Stimulated activated CD4-positive, alpha-beta T cell treated with anti-CD3 and anti-CD28 coated beads, Interleukin-12 subunit alpha, Interleukin-12 subunit beta, amount 100 ng/mL, for 24 hours (primary cell): ENCODE measurements at regions not wholly inside any gene's neighbourhood (a gene's known extent, or its start where the extent isn't known, plus 50 kb on each side); places are given as distances from the start of the nearest gene placed in this dataset.

Source experiments
- DNase-seq, 2 experiments: peaks; one replicate each; pipeline ENCODE4 v3.0.0-alpha.2; 2020; ENCODE audit warnings: low read depth in 2 of 2

- no peak for DNase-seq
Measured at GRCh38 chr1:60984062-60984799, 98.1 kb upstream of the NFIA start.

DNA sequence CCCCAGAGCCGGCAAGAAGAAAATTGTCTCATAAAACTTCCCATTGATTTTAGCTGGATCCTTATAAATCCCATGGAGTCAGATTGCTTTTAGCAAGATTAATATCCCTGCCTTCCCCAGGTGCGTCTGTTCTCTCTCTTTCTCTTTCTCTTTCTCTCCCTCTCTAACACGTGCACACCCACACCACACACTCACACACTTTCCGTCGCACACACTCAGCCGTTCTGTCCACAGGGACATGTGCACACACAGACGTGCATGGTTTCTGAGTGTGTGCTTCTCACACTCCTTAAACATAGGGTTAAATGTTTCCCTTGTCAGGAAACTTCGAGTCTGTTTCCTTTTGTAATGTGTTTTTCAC, 98.7 kb upstream of the NFIA start:
- no peak for DNase-seq

DNA sequence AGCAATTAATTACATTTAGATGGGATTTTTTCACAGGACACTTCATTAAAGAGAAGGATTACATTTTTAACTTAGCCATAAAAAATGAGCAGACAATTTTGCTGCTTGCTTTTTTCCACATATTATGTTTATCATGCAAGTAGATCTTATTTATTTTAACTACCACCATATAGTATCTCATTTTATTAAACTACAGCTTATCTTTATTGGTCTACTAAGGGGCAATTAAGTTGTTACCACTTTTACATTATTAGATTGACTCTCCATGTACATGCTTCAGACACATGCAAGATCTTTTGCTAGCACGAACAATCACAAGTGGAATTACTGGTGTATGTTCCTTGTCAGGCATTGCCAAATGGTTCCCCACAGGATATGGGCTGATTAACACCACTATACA, 99.8 kb upstream of the NFIA start:
- DNase-seq, result no peak

DNA sequence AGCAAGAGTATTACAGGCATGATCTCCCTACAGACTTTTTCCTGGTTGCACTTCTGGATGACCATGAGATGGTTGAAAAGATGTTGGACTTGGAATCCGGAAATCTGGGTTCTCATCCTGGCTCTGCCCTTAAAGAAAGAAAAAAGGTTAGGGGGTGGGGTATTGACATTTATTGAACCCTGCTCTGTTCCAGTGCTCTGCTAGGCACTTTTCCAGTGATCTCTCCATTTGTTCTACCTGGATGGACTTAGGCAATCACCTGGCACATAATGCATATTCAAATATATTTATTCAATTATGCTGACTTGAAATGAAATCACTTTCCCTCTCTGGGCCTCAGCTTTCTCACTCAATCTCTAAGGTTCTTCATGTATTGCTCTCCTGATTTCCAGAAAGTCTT, 101.0 kb upstream of the NFIA start:
- no peak for DNase-seq

DNA sequence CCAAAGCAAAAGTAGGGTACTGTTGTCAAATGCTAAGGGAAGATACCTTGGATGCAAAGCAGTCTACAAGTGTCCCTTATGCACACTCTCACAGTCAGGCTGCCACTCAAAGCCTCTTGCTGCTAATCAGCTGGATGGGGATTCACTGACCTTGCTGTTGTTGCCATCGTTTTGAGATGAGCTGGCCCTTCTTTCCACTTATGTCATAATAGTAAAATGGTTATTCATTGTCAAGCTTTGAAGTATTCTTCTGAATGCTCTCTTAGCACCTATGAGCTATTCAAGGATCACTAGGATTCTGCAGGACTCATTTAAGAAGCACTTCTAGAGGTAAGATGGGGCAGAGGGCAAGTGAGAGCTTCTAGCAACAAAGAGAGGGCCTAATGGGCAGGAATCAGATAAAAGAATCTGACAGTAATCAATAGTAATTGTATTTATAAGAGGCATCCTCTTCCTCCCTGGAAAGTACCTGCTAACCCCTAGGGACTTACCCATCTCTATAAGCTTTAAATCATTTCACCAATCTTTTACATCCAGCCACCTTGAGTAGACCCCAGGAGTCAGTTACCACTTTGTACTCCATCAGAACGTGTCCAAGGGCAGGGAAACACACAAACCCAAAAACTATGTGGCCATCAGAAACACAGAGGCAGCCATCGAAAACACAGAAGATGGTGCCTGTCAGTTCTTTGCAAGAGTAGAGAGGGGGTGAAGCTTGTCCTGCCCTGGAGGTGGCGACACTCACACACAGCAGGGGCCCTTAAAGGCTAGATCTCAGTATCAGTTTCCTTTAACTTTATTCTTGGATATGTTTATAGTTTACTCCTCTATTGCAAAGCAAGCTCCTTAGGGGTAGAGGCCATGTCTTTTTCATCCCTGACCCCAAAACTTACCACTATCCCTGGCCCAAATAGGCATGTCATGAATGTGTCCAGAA, 103.7 kb upstream of the NFIA start:
- peak in 1 of 2 experiments; percentile 1 for DNase-seq

GRCh38 chr1:60977661-60978060, 104.7 kb upstream of the NFIA start:
- DNase-seq, result no peak

DNA sequence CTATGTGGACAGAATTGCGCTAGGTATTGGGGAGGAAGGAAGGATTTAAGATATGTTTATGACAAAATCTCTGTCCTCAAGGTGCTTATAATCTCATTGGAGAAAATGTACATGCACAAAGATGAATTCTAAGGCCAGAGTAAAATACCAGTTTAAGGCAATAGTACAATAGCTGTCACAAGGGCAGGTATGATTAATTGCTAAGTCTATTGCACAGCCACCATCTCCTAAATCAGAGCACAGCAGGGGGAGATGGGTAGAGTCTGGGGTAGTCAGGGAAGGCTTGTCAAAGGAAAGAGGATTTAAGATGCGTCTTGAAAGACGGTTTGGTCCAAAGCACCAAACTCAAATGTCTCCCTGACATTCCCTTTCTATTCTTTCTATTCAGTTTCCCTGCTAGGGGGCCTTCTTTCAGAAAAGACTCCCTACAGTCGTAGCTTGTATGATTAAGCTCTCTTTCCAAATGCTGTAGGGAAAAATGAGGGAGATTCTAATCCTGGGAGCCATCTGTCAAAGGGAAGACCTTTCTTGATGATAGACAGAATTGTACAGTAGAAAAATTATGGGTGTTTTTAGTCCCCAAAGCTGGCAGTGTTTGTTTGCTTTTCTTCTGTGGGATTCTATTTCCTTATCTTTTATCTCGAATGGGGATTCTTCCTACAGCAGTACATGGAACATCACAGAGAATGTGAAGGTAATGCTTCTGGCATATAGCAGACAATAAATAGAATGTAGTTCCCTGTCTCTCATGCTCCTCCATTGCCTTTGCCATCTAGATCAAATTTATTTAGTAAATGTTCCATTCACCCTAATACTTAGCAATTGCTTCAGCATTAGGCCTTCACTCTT, 107.6 kb upstream of the NFIA start:
- no peak for DNase-seq

- DNase-seq, result no peak
Measured at GRCh38 chr1:60973668-60974067, 108.7 kb upstream of the NFIA start.

DNA sequence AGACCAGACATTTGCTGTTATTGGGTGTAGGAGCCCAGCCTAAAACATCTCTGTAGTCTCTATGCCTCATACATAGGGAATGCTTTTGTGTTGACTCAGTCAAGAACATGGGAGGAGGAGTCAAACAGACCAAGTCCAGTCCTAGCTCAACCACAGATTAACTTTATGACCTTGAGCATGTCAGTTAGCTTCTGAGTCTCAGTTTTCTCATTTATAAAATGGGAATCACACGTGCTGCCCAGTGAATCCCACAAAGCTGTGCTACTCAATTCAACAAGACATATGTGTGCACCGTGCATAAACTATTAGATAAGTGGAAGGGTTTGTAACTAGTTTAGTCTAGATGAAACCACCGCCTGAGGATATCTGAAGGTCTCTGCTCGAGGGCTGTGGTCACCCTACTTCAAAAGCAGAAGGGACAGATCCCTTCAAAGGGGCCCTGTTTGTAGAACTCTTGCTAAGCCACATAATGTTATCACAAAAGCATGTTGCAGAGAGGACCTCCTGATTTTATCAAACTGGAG, 109.5 kb upstream of the NFIA start:
- no peak for DNase-seq

- no peak for DNase-seq
Measured at GRCh38 chr1:60971330-60971729, 111.0 kb upstream of the NFIA start.

GRCh38 chr1:60969971-60970509, 112.3 kb upstream of the NFIA start:
- DNase-seq, result no peak

DNA sequence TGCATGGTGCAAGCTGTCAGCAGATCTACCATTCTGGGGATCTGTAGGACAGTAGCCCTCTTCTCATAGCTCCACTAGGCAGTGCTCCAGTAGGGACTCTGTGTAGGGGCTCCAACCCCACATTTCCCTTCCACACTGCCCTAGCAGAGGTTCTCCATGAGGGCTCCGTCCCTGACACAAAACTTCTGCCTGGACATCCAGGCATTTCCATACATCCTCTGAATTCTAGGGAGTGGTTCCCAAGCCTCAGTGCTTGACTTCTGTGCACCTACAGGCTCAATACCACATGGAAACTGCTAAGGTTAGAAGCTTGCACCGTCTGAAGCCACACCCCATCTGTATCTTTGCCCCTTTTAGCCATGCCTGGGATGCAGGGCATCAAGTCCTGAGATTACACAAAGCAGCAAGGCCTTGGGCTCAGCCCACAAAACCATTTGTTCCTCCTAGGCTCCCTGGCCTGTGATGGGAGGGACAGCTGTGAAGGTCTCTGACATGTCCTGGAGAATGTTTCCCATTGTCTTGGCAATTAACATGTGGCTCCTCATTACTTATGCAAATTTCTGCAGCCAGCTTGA, 117.0 kb upstream of the NFIA start:
- DNase-seq, result no peak

- DNase-seq, result no peak
Measured at GRCh38 chr1:60963167-60963940, 119.0 kb upstream of the NFIA start.

- no peak for DNase-seq
Measured at GRCh38 chr1:60960891-60961461, 121.4 kb upstream of the NFIA start.

- no peak for DNase-seq
Measured at GRCh38 chr1:60959701-60960100, 122.7 kb upstream of the NFIA start.

DNA sequence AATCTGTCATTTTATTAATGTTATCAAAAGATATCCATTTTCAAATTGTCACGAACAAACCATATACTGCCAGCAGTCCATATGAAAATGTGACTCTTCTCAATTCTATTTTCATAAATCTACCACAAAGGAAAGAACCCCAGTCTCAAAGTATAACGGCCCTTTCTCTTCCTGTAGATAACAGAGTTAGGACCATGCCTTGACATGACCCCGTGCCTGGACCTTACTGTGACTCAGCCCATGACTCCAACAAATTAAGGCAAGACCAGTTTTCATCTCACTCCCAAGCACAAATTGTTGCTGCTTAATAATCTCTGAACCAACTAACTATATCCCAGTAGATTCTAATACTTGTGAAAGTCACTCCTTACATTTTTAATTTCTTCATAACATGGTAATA, 124.4 kb upstream of the NFIA start:
- no peak for DNase-seq

DNA sequence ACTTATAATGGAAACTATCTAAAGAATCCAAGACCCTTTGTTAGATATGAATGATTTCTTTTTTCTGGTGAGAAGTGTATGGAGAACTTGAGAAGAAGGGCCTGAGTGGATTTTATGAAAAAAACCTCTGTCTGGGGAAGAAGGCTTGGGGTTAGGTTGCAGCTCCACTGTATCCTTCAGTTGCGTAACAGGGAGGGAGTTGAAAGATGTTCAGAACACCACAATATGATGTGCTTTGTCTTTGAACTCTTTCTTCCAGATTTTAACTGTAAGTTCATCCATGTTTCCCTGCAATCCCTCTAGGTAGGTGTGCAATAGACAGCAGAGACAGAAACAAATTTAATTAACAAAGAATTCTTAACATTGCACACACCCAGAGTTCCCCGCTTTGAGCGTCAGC, 125.8 kb upstream of the NFIA start:
- DNase-seq, result no peak

DNA sequence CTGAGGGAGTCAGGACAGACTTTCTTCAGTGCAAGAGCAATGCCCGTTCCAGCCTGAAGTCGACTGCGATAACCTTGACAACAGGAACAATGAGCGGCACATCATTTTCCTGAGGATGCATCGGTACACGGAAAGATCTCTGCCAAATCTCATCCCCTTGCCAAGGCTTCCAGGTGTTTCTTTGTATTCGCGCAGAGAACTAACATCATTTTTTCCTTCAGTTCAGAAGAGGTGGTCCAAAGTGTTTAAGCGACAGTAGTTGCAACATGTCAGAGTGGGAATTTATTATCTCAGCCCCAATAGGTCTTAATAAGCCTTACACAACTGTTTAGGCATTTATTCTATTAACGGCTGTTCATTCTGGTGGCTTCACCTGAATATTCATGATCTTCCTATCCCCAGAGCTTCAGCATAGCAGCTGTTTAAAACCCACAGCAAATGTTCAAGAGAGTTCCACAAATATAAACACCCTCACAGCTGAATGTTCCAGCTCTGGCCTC, 129.7 kb upstream of the NFIA start:
- DNase-seq, result no peak

DNA sequence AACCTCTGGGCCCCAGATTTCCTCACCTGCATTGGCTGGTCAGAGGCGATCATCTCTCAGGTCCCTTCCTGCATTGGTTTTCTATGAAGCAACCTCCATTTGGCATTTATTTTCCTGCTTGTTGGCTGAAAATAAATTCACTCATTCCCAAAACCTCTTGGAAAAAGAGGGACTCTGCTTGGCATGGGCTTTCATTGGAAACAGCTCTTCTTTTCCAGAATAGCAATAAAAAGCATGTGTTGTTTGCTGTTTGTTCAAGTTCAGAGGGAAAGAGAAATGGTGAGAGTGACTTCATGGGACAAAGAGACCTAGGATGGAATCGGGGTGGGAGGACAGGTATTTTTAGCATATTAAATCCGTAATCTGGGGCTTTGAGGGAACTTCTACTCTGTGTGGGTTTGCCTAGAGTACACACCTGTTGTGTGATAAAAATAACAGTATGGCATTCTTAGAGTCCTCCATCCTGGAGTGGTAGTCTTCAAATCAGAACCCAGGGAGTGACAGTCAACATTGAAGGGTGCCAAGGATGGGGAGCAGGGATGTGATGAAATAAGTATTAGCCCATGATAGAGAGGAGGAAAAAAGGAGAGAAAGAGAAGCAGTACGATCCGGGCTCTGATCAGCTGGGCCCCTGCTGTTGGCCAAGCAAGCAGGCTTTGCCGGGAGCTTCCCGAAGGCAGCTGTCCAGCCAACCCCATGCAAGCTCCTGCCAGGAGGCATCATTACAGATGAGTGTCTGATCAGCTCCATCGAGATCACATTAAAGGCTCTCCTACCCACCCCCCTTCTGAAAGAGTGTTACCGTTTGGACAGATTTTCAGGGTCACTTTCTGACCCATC, 131.9 kb upstream of the NFIA start:
- no peak for DNase-seq
